Esophagus squamous epithelium (tissue), 4 donors: ENCODE measurements at regions not wholly inside any gene's neighbourhood (a gene's known extent, or its start where the extent isn't known, plus 50 kb on each side); places are given as distances from the start of the nearest gene placed in this dataset.

Source experiments
- POLR2A ChIP-seq, 4 donors: fragments of 450-650 bp; IDR thresholded peaks; one replicate each; pipeline ENCODE4 v1.6.1; 2017; ENCODE audit warnings: antibody characterized with exemption in 4 of 4, mild to moderate bottlenecking in 4 of 4, moderate library complexity in 3 of 4
- TF ChIP-seq, protein P1 (sequence below), 6 experiments: fragments of 450-650 bp in 4 of 6; fragments of 200-600 bp in 2 of 6; sonication (generic) in 2 of 6; IDR thresholded peaks; one replicate each; pipeline ENCODE4 v1.5.1; 2016 to 2019; ENCODE audit warnings: antibody characterized with exemption in 6 of 6, mild to moderate bottlenecking in 4 of 6, moderate library complexity in 4 of 6

DNA sequence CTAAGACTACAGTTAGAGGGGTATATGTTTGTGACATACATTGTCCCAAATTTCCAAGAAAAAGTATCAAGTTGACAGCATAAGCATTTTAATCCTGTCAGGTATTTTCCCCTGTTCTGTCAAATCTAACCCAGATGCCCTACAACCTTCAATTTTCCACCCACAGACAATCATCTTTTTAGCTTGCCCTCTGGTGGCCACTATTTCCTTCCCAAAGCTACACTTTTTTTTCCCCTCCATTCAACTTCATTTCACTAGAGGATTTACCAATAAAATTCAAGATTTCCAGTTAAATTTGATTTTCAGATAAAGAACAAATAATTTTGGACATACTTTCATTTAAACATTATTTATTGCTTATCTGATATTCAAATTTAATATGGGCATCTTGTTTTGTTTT is 286.6 kb downstream of the TENT5A start:
- TF ChIP-seq, protein P1, sequence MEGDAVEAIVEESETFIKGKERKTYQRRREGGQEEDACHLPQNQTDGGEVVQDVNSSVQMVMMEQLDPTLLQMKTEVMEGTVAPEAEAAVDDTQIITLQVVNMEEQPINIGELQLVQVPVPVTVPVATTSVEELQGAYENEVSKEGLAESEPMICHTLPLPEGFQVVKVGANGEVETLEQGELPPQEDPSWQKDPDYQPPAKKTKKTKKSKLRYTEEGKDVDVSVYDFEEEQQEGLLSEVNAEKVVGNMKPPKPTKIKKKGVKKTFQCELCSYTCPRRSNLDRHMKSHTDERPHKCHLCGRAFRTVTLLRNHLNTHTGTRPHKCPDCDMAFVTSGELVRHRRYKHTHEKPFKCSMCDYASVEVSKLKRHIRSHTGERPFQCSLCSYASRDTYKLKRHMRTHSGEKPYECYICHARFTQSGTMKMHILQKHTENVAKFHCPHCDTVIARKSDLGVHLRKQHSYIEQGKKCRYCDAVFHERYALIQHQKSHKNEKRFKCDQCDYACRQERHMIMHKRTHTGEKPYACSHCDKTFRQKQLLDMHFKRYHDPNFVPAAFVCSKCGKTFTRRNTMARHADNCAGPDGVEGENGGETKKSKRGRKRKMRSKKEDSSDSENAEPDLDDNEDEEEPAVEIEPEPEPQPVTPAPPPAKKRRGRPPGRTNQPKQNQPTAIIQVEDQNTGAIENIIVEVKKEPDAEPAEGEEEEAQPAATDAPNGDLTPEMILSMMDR (IDR thresholded peaks at IDR 0.05) = peak in 3 of 6 experiments; percentile 14 to 39 (median 16)
- no peak for TF ChIP-seq POLR2A (IDR thresholded peaks at IDR 0.05)
